ENCODE measurements at regions not wholly inside any gene's neighbourhood (a gene's known extent, or its start where the extent isn't known, plus 50 kb on each side); places are given as distances from the start of the nearest gene placed in this dataset.

GRCh38 chr6:40196135-40196518, 261.9 kb upstream of the MOCS1 start:
- TF ChIP-seq CTCF (IDR thresholded peaks at IDR 0.05; ENCODE audit: low read depth, low read length) (no peak), POLR2A (IDR thresholded peaks at IDR 0.05; ENCODE audit: extremely low read depth, insufficient read length) (no peak), MAX (IDR thresholded peaks at IDR 0.05; ENCODE audit: low read depth, low read length) (no peak)

Measured in NB4 (cell line).